Neural cell (in vitro differentiated cells): ENCODE measurements at regions not wholly inside any gene's neighbourhood (a gene's known extent, or its start where the extent isn't known, plus 50 kb on each side); places are given as distances from the start of the nearest gene placed in this dataset.

ENCODE experiments used
- H2AFZ ChIP-seq: fragments of 200-600, 300-800 bp; sonication (generic), shearing (Covaris generic); 2 replicates; pipeline ENCODE4 v1.6.0; 2014; ENCODE audit warnings: low read depth, mild to moderate bottlenecking, antibody characterized with exemption, low read length, moderate library complexity
- H3F3A ChIP-seq: fragments of 200-600 bp; shearing (Covaris generic); 2 replicates; pipeline ENCODE4 v1.6.1; 2016; ENCODE audit warnings: mild to moderate bottlenecking, moderate library complexity, mixed read lengths, antibody characterized with exemption, low read length; ENCODE audit not compliant: insufficient read depth, poor library complexity, severe bottlenecking
- H3K27ac ChIP-seq: fragments of 200-600, 300-800 bp; sonication (generic), shearing (Covaris generic); 2 replicates; pipeline ENCODE4 v1.5.1; 2014; ENCODE audit warnings: mild to moderate bottlenecking, low read length, moderate library complexity
- H3K27me3 ChIP-seq: fragments of 300-800, 200-600 bp; sonication (generic), shearing (Covaris generic); 2 replicates; pipeline ENCODE4 v1.6.0; 2014; ENCODE audit warnings: mild to moderate bottlenecking, low read depth, low read length, moderate library complexity; ENCODE audit not compliant: insufficient read depth
- H3K36me3 ChIP-seq: fragments of 300-800, 200-600 bp; sonication (generic), shearing (Covaris generic); 2 replicates; pipeline ENCODE4 v1.5.1; 2014; ENCODE audit warnings: mild to moderate bottlenecking, antibody characterized with exemption, low read length, moderate library complexity; ENCODE audit not compliant: insufficient read depth
- H3K4me2 ChIP-seq: fragments of 300-800, 200-600 bp; sonication (generic), shearing (Covaris generic); 2 replicates; pipeline ENCODE4 v1.6.0; 2014; ENCODE audit warnings: mild to moderate bottlenecking, low read length
- H3K4me3 ChIP-seq: fragments of 300-800, 200-600 bp; sonication (generic), shearing (Covaris generic); 2 replicates; pipeline ENCODE4 v1.5.1; 2014; ENCODE audit warnings: mild to moderate bottlenecking, low read length, moderate library complexity
- H3K79me2 ChIP-seq: fragments of 200-600 bp; shearing (Covaris generic); replicated peaks from 2 replicates; pipeline ENCODE4 v1.6.0; 2014; ENCODE audit warnings: mild to moderate bottlenecking, low read length, moderate library complexity; ENCODE audit not compliant: insufficient read depth
- H3K9ac ChIP-seq: fragments of 300-800, 200-600 bp; sonication (generic), shearing (Covaris generic); 2 replicates; pipeline ENCODE4 v1.6.1; 2016; ENCODE audit warnings: mild to moderate bottlenecking, low read length, mixed read lengths
- H3K9me2 ChIP-seq: fragments of 200-600 bp; shearing (Covaris generic); 2 replicates; pipeline ENCODE4 v1.6.1; 2016; ENCODE audit warnings: mild to moderate bottlenecking, low read length, mixed read lengths; ENCODE audit not compliant: insufficient read depth
- H3K9me3 ChIP-seq: fragments of 200-600, 300-800 bp; sonication (generic), shearing (Covaris generic); 2 replicates; pipeline ENCODE4 v1.6.1; 2016; ENCODE audit warnings: mild to moderate bottlenecking, mixed run types, low read length, moderate library complexity, mixed read lengths
- H4K20me1 ChIP-seq: fragments of 200-600 bp; shearing (Covaris generic); 2 replicates; pipeline ENCODE4 v1.6.1; 2016; ENCODE audit warnings: mild to moderate bottlenecking, mixed run types; ENCODE audit not compliant: insufficient read depth
- CTCF ChIP-seq: fragments of 450-650 bp; IDR thresholded peaks from 2 replicates; pipeline ENCODE4 v1.5.1; 2014; ENCODE audit warnings: antibody characterized with exemption, mild to moderate bottlenecking, moderate library complexity; ENCODE audit not compliant: poor library complexity, severe bottlenecking
- EP300 ChIP-seq: fragments of 450-650 bp; conservative IDR thresholded peaks from 2 replicates; pipeline ENCODE4 v1.6.1; 2014; ENCODE audit warnings: antibody characterized with exemption, mild to moderate bottlenecking, moderate library complexity; ENCODE audit not compliant: poor library complexity, severe bottlenecking
- EZH2 ChIP-seq: fragments of 200-600, 300-800 bp; shearing (Covaris generic), sonication (generic); IDR thresholded peaks from 2 replicates; pipeline ENCODE4 v1.6.1; 2014; ENCODE audit warnings: antibody characterized with exemption, low read length, borderline replicate concordance, mild to moderate bottlenecking; ENCODE audit not compliant: insufficient read depth, poor library complexity, severe bottlenecking
- MXI1 ChIP-seq: fragments of 450-650 bp; conservative IDR thresholded peaks from 2 replicates; pipeline ENCODE4 v1.6.1; 2014; ENCODE audit warnings: antibody characterized with exemption, mild to moderate bottlenecking; ENCODE audit not compliant: poor library complexity, severe bottlenecking
- POLR2AphosphoS5 ChIP-seq: IDR thresholded peaks from 2 replicates; pipeline ENCODE4 v1.6.1; 2012
- RAD21 ChIP-seq: fragments of 450-650 bp; conservative IDR thresholded peaks from 2 replicates; pipeline ENCODE4 v1.6.1; 2014; ENCODE audit warnings: antibody characterized with exemption, mild to moderate bottlenecking, moderate library complexity
- REST ChIP-seq: IDR thresholded peaks from 2 replicates; pipeline ENCODE4 v1.6.1; 2012; ENCODE audit warnings: borderline replicate concordance
- SMC3 ChIP-seq: fragments of 450-650 bp; conservative IDR thresholded peaks from 2 replicates; pipeline ENCODE4 v1.6.1; 2014; ENCODE audit warnings: antibody characterized with exemption, mild to moderate bottlenecking, moderate library complexity; ENCODE audit not compliant: poor library complexity
- TAF1 ChIP-seq: IDR thresholded peaks from 2 replicates; pipeline ENCODE4 v1.6.1; 2012; ENCODE audit warnings: low read depth

GRCh38 chr6:151689499-151690201 lies 117.8 kb upstream of the ESR1 start:
- H3K4me2 ChIP-seq, result no peak overlapping the region
- H3K4me3 ChIP-seq, result no peak overlapping the region

GRCh38 chr6:151690303-151690702 lies 117.2 kb upstream of the ESR1 start:
- H3K27ac ChIP-seq, result no peak overlapping the region
- H3K4me2 ChIP-seq, result no peak overlapping the region
- H3K79me2 ChIP-seq, result no peaks in the 10 kb centered on the region
- H3K9me3 ChIP-seq, result no peaks in the 10 kb centered on the region
- no peak for TF ChIP-seq POLR2AphosphoS5
- TF ChIP-seq RAD21, result no peak
- TF ChIP-seq TAF1, result no peak
- no peak for TF ChIP-seq EZH2
- no peak for TF ChIP-seq EP300
- no peak for TF ChIP-seq CTCF
- no peak for TF ChIP-seq REST
- TF ChIP-seq SMC3, result no peak
- no peak for TF ChIP-seq MXI1
- no peak overlapping the region for H2AFZ ChIP-seq
- H3F3A ChIP-seq, result no peaks in the 10 kb centered on the region
- no peaks in the 10 kb centered on the region for H4K20me1 ChIP-seq
- no peak overlapping the region for H3K4me3 ChIP-seq
- no peaks in the 10 kb centered on the region for H3K36me3 ChIP-seq
- no peak overlapping the region for H3K9ac ChIP-seq
- no peaks in the 10 kb centered on the region for H3K9me2 ChIP-seq
- no peaks in the 10 kb centered on the region for H3K27me3 ChIP-seq

More at GRCh38 chr6:151689499-151690201, 117.8 kb upstream of the ESR1 start:
- Histone ChIP-seq H3K36me3 (no peaks in the 10 kb centered on the region), H3K27me3 (no peaks in the 10 kb centered on the region), H3K79me2 (no peaks in the 10 kb centered on the region), H3K9ac (no peak overlapping the region), H3K9me3 (no peaks in the 10 kb centered on the region), H2AFZ (no peak overlapping the region), H3K9me2 (no peaks in the 10 kb centered on the region), H3K27ac (no peak overlapping the region), H3F3A (no peaks in the 10 kb centered on the region), H4K20me1 (no peaks in the 10 kb centered on the region)
- TF ChIP-seq MXI1 (no peak), REST (no peak), SMC3 (no peak), TAF1 (no peak)
